ENCODE measurements at regions not wholly inside any gene's neighbourhood (a gene's known extent, or its start where the extent isn't known, plus 50 kb on each side); places are given as distances from the start of the nearest gene placed in this dataset.

DNA sequence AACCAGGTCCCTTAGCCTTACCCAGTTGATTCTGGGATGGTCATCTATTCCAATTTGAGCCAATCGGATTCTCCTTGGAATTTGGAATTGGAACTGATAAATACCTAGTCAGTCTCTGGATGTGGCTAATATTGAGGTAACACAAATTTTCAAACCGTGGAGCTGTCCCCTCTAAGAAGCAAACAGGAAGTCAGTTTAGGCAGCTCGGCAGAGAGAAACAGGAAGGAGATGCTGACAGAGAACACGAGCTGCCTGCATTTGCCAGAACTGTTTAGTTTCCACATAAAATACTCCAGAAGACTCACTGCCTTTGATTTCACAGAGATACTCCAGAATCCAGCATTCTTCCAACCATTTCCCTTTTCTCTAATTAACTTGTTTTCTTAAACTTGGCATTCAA lies 1024.9 kb downstream of the BCL11A start:
- TF ChIP-seq POLR2A (IDR thresholded peaks at IDR 0.05; ENCODE audit: low read length): no peak
- TF ChIP-seq, protein P1, sequence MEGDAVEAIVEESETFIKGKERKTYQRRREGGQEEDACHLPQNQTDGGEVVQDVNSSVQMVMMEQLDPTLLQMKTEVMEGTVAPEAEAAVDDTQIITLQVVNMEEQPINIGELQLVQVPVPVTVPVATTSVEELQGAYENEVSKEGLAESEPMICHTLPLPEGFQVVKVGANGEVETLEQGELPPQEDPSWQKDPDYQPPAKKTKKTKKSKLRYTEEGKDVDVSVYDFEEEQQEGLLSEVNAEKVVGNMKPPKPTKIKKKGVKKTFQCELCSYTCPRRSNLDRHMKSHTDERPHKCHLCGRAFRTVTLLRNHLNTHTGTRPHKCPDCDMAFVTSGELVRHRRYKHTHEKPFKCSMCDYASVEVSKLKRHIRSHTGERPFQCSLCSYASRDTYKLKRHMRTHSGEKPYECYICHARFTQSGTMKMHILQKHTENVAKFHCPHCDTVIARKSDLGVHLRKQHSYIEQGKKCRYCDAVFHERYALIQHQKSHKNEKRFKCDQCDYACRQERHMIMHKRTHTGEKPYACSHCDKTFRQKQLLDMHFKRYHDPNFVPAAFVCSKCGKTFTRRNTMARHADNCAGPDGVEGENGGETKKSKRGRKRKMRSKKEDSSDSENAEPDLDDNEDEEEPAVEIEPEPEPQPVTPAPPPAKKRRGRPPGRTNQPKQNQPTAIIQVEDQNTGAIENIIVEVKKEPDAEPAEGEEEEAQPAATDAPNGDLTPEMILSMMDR (IDR thresholded peaks at IDR 0.05): no peak
- TF ChIP-seq EP300 (IDR thresholded peaks at IDR 0.05): no peak
- no peak for TF ChIP-seq MAFK (IDR thresholded peaks at IDR 0.05; ENCODE audit: partially characterized antibody)

Measured in A549 (cell line).